H54 (cell line): ENCODE measurements at regions not wholly inside any gene's neighbourhood (a gene's known extent, or its start where the extent isn't known, plus 50 kb on each side); places are given as distances from the start of the nearest gene placed in this dataset.

Experiments
- DNase-seq: peaks from one replicate; pipeline ENCODE4 v3.0.0; 2011; ENCODE audit warnings: low spot score, mixed read lengths; ENCODE audit not compliant: insufficient read length
- FAIRE-seq: peaks from 3 replicates; lab custom pipeline; 2011; peaks lifted over from hg19 to GRCh38; lab: Jason Lieb, UNC
- POLR2A ChIP-seq: IDR thresholded peaks from 2 replicates; pipeline ENCODE4 v1.6.1; 2011; ENCODE audit warnings: low read depth, mild to moderate bottlenecking, low read length

GRCh38 chr9:129494113-129494789 lies 126.7 kb downstream of the C9orf50 start:
- DNase-seq (no peak), FAIRE-seq (no peak)
- no peak for TF ChIP-seq POLR2A

GRCh38 chr9:129493706-129494047 lies 127.2 kb downstream of the C9orf50 start:
- FAIRE-seq (no peak), DNase-seq (no peak)
- TF ChIP-seq POLR2A = no peak

- DNase-seq (no peak), FAIRE-seq (no peak)
- TF ChIP-seq POLR2A = no peak
Measured at GRCh38 chr9:129493002-129493705, 127.7 kb downstream of the C9orf50 start.

GRCh38 chr9:129491487-129491855 lies 129.4 kb downstream of the C9orf50 start:
- no peak for DNase-seq

GRCh38 chr9:129490583-129491486 lies 130.1 kb downstream of the C9orf50 start:
- DNase-seq = no peak
- FAIRE-seq = no peak
- no peak for TF ChIP-seq POLR2A

More at GRCh38 chr9:129491487-129491855, 129.4 kb downstream of the C9orf50 start:
- no peak for TF ChIP-seq POLR2A
- no peak for FAIRE-seq

GRCh38 chr9:129489838-129490582 lies 130.9 kb downstream of the C9orf50 start:
- no peak for FAIRE-seq
- no peak for DNase-seq
- TF ChIP-seq POLR2A = no peak

- FAIRE-seq (no peak), DNase-seq (no peak)
- no peak for TF ChIP-seq POLR2A
Measured at GRCh38 chr9:129487658-129488483, 133.0 kb downstream of the C9orf50 start.

- no peak for TF ChIP-seq POLR2A
- no peak for DNase-seq
- FAIRE-seq = no peak
Measured at GRCh38 chr9:129486756-129487657, 133.9 kb downstream of the C9orf50 start.

- no peak for FAIRE-seq
- no peak for DNase-seq
- no peak for TF ChIP-seq POLR2A
Measured at GRCh38 chr9:129485145-129485774, 135.6 kb downstream of the C9orf50 start.

GRCh38 chr9:129484352-129485000 lies 136.4 kb downstream of the C9orf50 start:
- DNase-seq = no peak
- no peak for FAIRE-seq
- no peak for TF ChIP-seq POLR2A
